ENCODE measurements at regions not wholly inside any gene's neighbourhood (a gene's known extent, or its start where the extent isn't known, plus 50 kb on each side); places are given as distances from the start of the nearest gene placed in this dataset.

- intact Hi-C loops (cut with micrococcal nuclease): loop anchor here (5.0 to 10.0 kb wide), 2 partner anchors 182 to 409 kb away; partner anchors contain the start of gene PDE10A
- H3K4me1 ChIP-seq: peaks cover 27% of the 10 kb centered on the region
- DNase-seq: no peak
- peak overlapping the region; percentile 55 for H3K4me3 ChIP-seq
- H3K36me3 ChIP-seq: no peaks in the 10 kb centered on the region
- H3K9me3 ChIP-seq (replicated peaks): no peaks in the 10 kb centered on the region
- TF ChIP-seq CTCF (IDR thresholded peaks at IDR 0.05; ENCODE audit: borderline replicate concordance): no peak
- peak overlapping the region; percentile 53 for H3K27ac ChIP-seq (replicated peaks)
- peaks cover 2% of the 10 kb centered on the region for H3K27me3 ChIP-seq (ENCODE audit: low read depth)
These were observed 183.3 kb upstream of the PDE10A start for GRCh38 chr6:165846123-165846966.

GRCh38 chr6:165845493-165845892, 182.5 kb upstream of the PDE10A start:
- no peak overlapping the region for H3K4me3 ChIP-seq
- no peaks in the 10 kb centered on the region for H3K9me3 ChIP-seq (replicated peaks)
- H3K27ac ChIP-seq (replicated peaks): no peak overlapping the region
- intact Hi-C loops (cut with micrococcal nuclease): loop anchor here (5.0 to 10.0 kb wide), 2 partner anchors 181 to 408 kb away; partner anchors contain the start of gene PDE10A
- peaks cover 27% of the 10 kb centered on the region for H3K4me1 ChIP-seq
- TF ChIP-seq CTCF (IDR thresholded peaks at IDR 0.05; ENCODE audit: borderline replicate concordance): no peak
- H3K36me3 ChIP-seq: no peaks in the 10 kb centered on the region
- H3K27me3 ChIP-seq (ENCODE audit: low read depth): no peaks in the 10 kb centered on the region
- DNase-seq: no peak

GRCh38 chr6:165844801-165845364, 181.8 kb upstream of the PDE10A start:
- no peak overlapping the region for H3K4me3 ChIP-seq
- no peaks in the 10 kb centered on the region for H3K27me3 ChIP-seq (ENCODE audit: low read depth)
- H3K36me3 ChIP-seq: no peaks in the 10 kb centered on the region
- intact Hi-C loops (cut with micrococcal nuclease): loop anchor here (5.0 to 10.0 kb wide), 2 partner anchors 180 to 408 kb away; partner anchors contain the start of gene PDE10A
- TF ChIP-seq CTCF (IDR thresholded peaks at IDR 0.05; ENCODE audit: borderline replicate concordance): no peak
- H3K4me1 ChIP-seq: peaks cover 23% of the 10 kb centered on the region
- H3K27ac ChIP-seq (replicated peaks): no peak overlapping the region
- DNase-seq: no peak
- H3K9me3 ChIP-seq (replicated peaks): no peaks in the 10 kb centered on the region

GRCh38 chr6:165844232-165844631, 181.2 kb upstream of the PDE10A start:
- Histone ChIP-seq H3K4me1 (peaks cover 16% of the 10 kb centered on the region), H3K27ac (replicated peaks) (no peak overlapping the region), H3K27me3 (ENCODE audit: low read depth) (no peaks in the 10 kb centered on the region), H3K9me3 (replicated peaks) (no peaks in the 10 kb centered on the region), H3K4me3 (no peak overlapping the region), H3K36me3 (no peaks in the 10 kb centered on the region)
- no peak for TF ChIP-seq CTCF (IDR thresholded peaks at IDR 0.05; ENCODE audit: borderline replicate concordance)
- intact Hi-C loops (cut with micrococcal nuclease): loop anchor here (10.0 kb wide), 1 partner anchor 179 kb away; the partner anchor contains the start of gene PDE10A
- DNase-seq: no peak

- H3K9me3 ChIP-seq (replicated peaks): no peaks in the 10 kb centered on the region
- H3K27ac ChIP-seq (replicated peaks): no peak overlapping the region
- H3K27me3 ChIP-seq (ENCODE audit: low read depth): no peaks in the 10 kb centered on the region
- TF ChIP-seq CTCF (IDR thresholded peaks at IDR 0.05; ENCODE audit: borderline replicate concordance): no peak
- peaks cover 16% of the 10 kb centered on the region for H3K4me1 ChIP-seq
- no peaks in the 10 kb centered on the region for H3K36me3 ChIP-seq
- H3K4me3 ChIP-seq: no peak overlapping the region
- DNase-seq: no peak
- intact Hi-C loops (cut with micrococcal nuclease): loop anchor here (10.0 kb wide), 1 partner anchor 179 kb away; the partner anchor contains the start of gene PDE10A
These were observed 180.6 kb upstream of the PDE10A start for GRCh38 chr6:165843568-165844113.

Measured in left ventricle myocardium inferior (tissue), 1 donor.